ENCODE measurements at regions not wholly inside any gene's neighbourhood (a gene's known extent, or its start where the extent isn't known, plus 50 kb on each side); places are given as distances from the start of the nearest gene placed in this dataset.

GRCh38 chr15:97124790-97125189 is 794.3 kb downstream of the NR2F2 start:
- DNase-seq: no peak

GRCh38 chr15:97126553-97127233 is 796.2 kb downstream of the NR2F2 start:
- no peak for DNase-seq

- DNase-seq: no peak
Measured at GRCh38 chr15:97129674-97130073, 799.2 kb downstream of the NR2F2 start.

DNA sequence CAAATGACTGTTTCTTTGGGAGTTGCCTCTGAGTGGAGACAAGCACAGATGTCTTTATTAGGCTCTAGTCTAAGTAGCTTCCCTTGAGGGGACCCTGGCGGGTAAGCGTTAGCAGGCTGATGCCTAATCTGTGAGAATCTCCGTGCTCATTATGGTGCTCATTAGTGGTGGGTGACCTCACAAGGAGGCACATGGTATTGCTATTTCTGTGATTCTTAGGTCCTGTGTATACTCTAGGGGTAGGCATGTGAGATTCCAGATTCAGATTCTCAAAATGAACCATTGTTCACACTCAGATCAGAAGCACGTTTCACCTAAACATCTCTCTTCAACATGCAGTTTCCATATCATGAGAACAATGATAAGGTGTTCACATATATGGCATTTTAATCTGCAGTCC is 809.7 kb downstream of the NR2F2 start:
- no peak for DNase-seq

- no peak for DNase-seq
Measured at GRCh38 chr15:97141360-97141759, 810.9 kb downstream of the NR2F2 start.

GRCh38 chr15:97141871-97142270 is 811.4 kb downstream of the NR2F2 start:
- no peak for DNase-seq

DNA sequence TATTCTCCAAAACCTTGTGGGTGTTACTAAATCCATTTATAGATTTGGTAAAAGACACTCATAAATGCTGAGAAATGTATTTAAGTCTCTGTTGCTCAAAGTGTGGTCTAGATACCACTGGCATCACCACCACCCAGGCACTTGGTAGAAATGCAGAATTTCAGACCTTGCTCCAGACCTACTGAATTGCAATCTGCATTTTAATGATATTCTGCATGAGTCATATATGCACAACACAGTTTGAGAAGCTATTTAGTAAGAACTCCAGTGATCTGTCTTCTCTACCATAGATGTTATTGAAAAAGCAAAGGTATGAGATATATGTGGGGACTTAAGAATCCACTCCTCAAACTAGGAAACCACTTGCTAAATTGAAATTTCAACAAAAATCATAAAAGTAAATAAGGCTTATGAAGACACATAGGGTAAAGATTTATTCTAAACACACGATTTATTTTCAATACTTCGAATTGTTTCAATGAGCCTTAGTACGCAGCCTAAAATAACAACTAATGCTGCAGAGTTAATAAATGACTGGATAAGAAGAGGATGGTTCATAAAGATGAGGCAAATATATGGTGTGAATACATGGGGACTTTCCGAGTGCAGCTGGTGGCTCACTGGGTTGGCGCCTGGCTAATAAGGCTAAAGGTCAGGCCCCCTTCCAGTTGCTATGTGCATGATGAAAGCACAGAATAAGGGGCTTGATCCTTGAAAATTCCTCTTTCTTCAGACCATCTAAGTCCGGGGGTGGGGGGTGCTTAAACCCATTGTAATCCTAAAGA is 813.3 kb downstream of the NR2F2 start:
- DNase-seq: no peak

DNA sequence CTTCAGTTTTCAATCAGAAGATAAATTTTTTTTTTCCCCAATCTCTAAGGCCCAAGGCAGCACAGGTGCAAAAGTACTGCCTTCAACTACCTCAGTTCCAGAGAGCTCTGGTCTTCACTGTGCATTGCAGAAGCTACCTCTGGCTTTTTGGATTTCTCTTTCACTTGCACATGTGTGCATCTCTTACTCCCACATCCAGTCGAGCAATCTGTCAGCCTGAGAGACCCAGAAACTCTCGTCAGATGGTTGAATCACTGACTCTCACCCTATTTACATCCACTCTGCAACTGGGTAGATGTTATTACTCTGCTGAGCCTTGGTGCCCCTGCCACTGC is 813.8 kb downstream of the NR2F2 start:
- DNase-seq: no peak

- DNase-seq: no peak
Measured at GRCh38 chr15:97146929-97147870, 813.3 kb upstream of the ARRDC4 start.

GRCh38 chr15:97153356-97153965 is 807.0 kb upstream of the ARRDC4 start:
- DNase-seq: no peak

DNA sequence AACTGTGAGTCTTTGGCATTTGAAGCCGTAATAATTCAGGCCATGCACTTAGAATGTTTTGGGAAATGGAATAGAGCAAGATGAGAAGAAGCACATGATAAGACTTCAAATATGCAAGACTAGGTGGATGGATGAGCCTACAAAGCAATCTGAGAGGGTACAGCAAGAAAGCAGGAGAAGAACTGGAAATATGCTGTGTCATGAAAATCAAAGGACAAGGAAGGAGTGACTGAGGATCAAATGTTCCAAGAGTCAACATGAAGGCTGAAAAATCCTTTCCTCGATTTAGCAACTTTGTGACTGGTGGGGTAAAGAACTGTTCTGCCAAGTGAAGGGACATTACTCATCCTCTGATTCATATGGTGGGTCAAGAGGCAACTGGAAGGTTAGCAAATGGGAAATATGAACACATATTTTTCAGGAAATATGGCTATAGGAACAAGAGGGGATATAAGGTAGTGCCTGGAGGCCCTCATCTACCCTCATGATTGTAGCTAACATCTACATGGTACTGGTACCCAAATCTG is 803.7 kb upstream of the ARRDC4 start:
- DNase-seq: no peak

DNA sequence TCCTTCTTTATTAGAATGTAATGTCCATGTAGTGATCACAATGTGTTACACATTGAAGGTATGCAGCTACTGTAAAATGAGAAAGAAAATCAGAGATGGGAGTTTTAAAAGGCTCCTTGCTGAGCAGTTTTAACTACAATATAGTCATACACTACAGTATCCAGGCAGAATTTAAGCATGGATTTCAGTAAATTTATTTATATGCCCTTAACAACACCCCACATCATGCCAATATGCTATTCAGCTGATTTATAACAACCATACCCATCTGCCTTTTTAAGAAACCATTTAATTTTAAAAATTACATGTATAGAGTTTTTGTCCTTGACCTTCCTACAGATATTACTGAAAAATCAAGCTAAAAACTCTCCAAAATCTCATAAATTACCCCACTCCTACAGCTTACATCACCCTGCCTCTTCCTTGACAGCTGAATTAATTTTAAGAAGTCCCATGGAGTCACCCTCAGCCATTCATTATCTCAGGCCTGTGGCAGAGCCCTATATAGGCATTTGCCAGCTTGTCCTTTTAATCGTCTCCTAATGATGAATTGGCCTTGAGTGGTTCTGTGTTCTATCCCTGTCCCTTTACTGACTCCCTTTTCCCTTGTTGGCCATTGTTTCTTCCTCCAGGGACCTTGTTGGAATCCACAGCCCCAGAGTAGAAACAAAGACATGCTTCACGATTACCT is 797.6 kb upstream of the ARRDC4 start:
- no peak for DNase-seq

DNA sequence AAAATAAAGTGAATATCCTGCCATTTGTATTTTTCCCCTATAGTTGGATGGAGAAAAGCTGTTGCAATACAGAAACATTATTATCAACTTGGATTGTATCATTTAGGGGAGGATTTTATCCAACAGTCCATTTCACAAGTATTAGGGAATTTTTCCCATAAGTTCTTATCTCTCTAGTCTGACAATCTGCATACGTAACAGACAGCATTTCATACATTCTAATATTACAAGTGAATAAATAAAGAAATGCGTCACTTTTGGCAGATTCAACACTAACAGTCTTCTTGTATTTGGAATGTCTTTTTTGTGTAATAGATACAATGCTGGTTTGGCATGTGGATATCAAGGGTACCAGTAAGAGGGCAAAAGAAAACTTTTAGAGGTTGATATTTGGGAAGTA is 795.3 kb upstream of the ARRDC4 start:
- DNase-seq: no peak

- no peak for DNase-seq
Measured at GRCh38 chr15:97168704-97169475, 791.6 kb upstream of the ARRDC4 start.

- DNase-seq: no peak
Measured at GRCh38 chr15:97171556-97171955, 788.9 kb upstream of the ARRDC4 start.

GRCh38 chr15:97174886-97175540 is 785.5 kb upstream of the ARRDC4 start:
- DNase-seq: no peak

- no peak for DNase-seq
Measured at GRCh38 chr15:97177151-97177577, 783.3 kb upstream of the ARRDC4 start.

- DNase-seq: no peak
Measured at GRCh38 chr15:97182581-97182980, 777.9 kb upstream of the ARRDC4 start.

DNA sequence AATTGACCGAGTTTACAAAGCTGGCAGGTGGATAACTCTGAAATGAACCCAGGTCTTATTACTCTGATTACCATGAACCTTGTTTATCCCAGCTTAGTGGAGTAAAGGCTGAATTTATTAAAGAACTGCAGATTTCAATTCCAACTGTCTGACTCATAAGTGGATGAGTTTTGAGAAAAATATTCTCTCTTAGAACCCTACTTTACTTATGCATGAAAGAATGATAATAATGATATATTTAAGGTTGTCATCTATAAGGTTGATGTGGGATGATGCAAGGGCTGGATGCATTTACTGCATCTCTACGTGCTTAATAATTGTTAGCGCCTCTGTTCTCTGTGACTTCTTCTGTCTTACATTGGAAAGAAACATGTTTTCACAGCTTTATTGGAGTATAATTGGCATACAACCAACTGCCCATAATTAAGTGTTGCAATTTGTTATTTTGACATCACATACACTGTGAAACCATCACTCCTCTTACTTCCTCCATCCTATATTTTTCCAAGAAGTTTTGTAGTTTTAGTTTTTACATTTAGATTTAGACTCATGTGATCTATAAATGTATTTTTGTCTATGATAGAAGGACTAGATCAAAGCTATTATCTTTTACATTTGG is 771.2 kb upstream of the ARRDC4 start:
- DNase-seq: no peak

DNA sequence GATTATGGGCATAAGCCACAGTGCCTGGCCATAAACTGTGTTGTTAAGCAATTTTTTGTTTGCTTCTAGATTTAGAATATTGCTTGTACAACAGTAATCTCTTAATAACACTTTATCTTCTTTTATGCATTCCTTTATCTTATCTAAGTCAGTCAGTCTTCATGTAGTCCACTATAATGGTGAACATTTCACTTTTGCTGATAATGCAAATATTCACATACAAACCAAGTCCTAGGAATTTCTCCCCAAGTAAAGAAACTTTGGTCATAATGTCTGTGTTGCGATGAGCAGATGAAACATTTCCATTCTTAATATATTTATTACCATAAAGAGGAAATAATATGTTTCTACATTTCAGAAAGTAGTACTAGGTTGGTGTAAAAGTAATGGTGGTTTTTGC is 765.8 kb upstream of the ARRDC4 start:
- DNase-seq: no peak
